CD4-positive, alpha-beta memory T cell (primary cell): ENCODE measurements at regions not wholly inside any gene's neighbourhood (a gene's known extent, or its start where the extent isn't known, plus 50 kb on each side); places are given as distances from the start of the nearest gene placed in this dataset.
A peak's percentile ranks its signal among the peaks of the same experiment; 100 is the strongest.
"Not testable (repeated sequence)": the region's sequence is repeated elsewhere in the genome, so short reads cannot be mapped to it uniquely, and the experiment has no call there.

Source experiments
- CTCF ChIA-PET: fragments of 350-600 bp; sonication (Branson Sonifier 250); formaldehyde crosslinking; loops from one replicate; lab custom pipeline; 2021; ENCODE audit warnings: inconsistent platforms; ENCODE audit not compliant: partially characterized antibody; lab: Charles Lee
- POLR2A ChIA-PET: fragments of 350-600 bp; sonication (Branson Sonifier 250); formaldehyde crosslinking; loops from one replicate; lab custom pipeline; 2021; ENCODE audit not compliant: partially characterized antibody; lab: Charles Lee
- DNase-seq, 5 donors: peaks; one replicate each; pipeline versions ENCODE4 v3.0.0 to v3.0.0-alpha.2; 2020 to 2022; ENCODE audit warnings: mixed read lengths in 1 of 5
- H3K27ac ChIP-seq: one replicate; pipeline ENCODE4 v1.7.0; 2013; ENCODE audit warnings: low read depth, low read length
- H3K27me3 ChIP-seq: 2 replicates; pipeline ENCODE4 v1.7.0; 2013; ENCODE audit warnings: mild to moderate bottlenecking, low read length, moderate library complexity; ENCODE audit not compliant: insufficient read depth
- H3K36me3 ChIP-seq: 2 replicates; pipeline ENCODE4 v1.7.0; 2013; ENCODE audit warnings: mild to moderate bottlenecking, low read length, moderate library complexity; ENCODE audit not compliant: insufficient read depth
- H3K4me1 ChIP-seq: 2 replicates; pipeline ENCODE4 v1.7.0; 2013; ENCODE audit warnings: mild to moderate bottlenecking, low read length, moderate library complexity; ENCODE audit not compliant: insufficient read depth
- H3K4me3 ChIP-seq, 2 donors: one replicate each; pipeline ENCODE4 v1.7.0; 2013; ENCODE audit warnings: low read length in 2 of 2, mild to moderate bottlenecking in 1 of 2
- H3K9me3 ChIP-seq, 2 donors: one replicate each; pipeline ENCODE4 v1.7.0; 2013; ENCODE audit warnings: low read length in 2 of 2, control low read depth in 1 of 2; ENCODE audit not compliant: control insufficient read depth in 1 of 2
- H3K27ac Mint-ChIP-seq, 7 donors: one replicate each; pipeline ENCODE4 v1.8.0; 2020 to 2021; ENCODE audit warnings: mixed read lengths in 7 of 7, mild to moderate bottlenecking in 6 of 7, inconsistent platforms in 3 of 7, moderate library complexity in 3 of 7
- H3K27me3 Mint-ChIP-seq, 2 donors: one replicate each; pipeline ENCODE4 v1.8.0; 2020 to 2021; ENCODE audit warnings: mixed read lengths in 2 of 2
- H3K36me3 Mint-ChIP-seq, 2 donors: one replicate each; pipeline ENCODE4 v1.8.0; 2020 to 2021; ENCODE audit warnings: mixed read lengths in 2 of 2, inconsistent platforms in 1 of 2, mild to moderate bottlenecking in 1 of 2
- H3K4me1 Mint-ChIP-seq, 4 donors: one replicate each; pipeline ENCODE4 v1.8.0; 2020 to 2021; ENCODE audit warnings: mixed read lengths in 4 of 4, mild to moderate bottlenecking in 1 of 4
- H3K4me3 Mint-ChIP-seq, 8 donors: one replicate each; pipeline ENCODE4 v1.8.0; 2020 to 2021; ENCODE audit warnings: mixed read lengths in 8 of 8, mild to moderate bottlenecking in 7 of 8, moderate library complexity in 6 of 8, inconsistent platforms in 3 of 8
- H3K9me3 Mint-ChIP-seq, 8 donors: one replicate each; pipeline ENCODE4 v1.8.0; 2020 to 2021; ENCODE audit warnings: mixed read lengths in 8 of 8, mild to moderate bottlenecking in 5 of 8, inconsistent platforms in 3 of 8, moderate library complexity in 1 of 8
- intact Hi-C: fragments of 100-400 bp; cut with micrococcal nuclease; formaldehyde crosslinking; loops from one replicate; pipeline ENCODE4 v1.15.1; 2023

DNA sequence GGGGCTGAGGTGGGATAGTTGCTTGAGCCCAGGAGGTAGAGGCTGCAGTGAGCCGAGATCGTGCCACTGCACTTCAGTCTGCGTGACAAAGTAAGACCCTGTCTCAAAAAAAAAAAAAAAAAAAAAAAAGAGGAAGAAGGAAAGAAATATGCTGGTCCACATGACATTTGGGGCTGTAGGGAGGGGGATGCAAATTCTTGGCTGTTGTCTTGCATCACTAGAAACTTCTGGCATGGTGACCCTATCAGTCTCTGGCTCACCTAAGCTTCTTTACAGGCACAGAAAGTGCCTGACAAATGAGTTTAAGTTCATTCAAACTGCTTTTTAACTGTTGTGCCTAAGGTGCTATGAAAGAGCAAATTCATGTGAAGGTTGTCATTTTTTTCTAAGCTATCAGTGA is 93.5 kb downstream of the NBPF8 start:
- DNase-seq, H3K9me3 ChIP-seq, H3K27me3 ChIP-seq, H3K4me3 Mint-ChIP-seq, intact Hi-C loops, POLR2A ChIA-PET, H3K9me3 Mint-ChIP-seq, H3K4me1 ChIP-seq, H3K27ac ChIP-seq, H3K4me1 Mint-ChIP-seq, H3K4me3 ChIP-seq, H3K27ac Mint-ChIP-seq, H3K36me3 ChIP-seq, H3K27me3 Mint-ChIP-seq, CTCF ChIA-PET: not testable (repeated sequence)
- H3K36me3 Mint-ChIP-seq, result peaks cover 5 to 20% of the 10 kb centered on the region in 2 donors

DNA sequence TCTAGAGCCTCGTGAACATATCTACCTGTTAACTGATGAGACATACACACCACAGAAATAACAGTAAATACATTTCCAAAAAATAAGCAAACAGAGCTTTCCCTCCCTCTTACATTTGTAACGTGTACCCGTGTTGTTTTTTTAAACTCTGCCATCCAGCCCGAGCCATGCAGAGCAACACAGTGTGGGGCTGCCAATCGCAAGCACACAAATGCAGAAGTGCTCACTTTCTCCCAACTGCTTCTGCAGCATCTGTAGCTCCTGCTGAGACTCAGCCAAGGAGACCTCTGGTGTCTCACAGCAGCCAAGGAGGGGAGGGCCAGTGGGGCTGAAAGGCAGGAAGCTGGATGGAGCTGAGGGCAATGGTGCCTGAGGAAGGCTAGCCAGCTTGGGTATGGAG is 94.4 kb downstream of the NBPF8 start:
- H3K27ac ChIP-seq, DNase-seq, H3K4me3 ChIP-seq, CTCF ChIA-PET, intact Hi-C loops, H3K27me3 ChIP-seq, H3K4me3 Mint-ChIP-seq, H3K27me3 Mint-ChIP-seq, POLR2A ChIA-PET, H3K36me3 ChIP-seq, H3K9me3 ChIP-seq, H3K4me1 ChIP-seq, H3K4me1 Mint-ChIP-seq, H3K9me3 Mint-ChIP-seq: not testable (repeated sequence)
- peak overlapping the region in 2 of 7 donors; percentile 65 to 81 for H3K27ac Mint-ChIP-seq
- peaks cover 5 to 20% of the 10 kb centered on the region in 2 donors for H3K36me3 Mint-ChIP-seq

DNA sequence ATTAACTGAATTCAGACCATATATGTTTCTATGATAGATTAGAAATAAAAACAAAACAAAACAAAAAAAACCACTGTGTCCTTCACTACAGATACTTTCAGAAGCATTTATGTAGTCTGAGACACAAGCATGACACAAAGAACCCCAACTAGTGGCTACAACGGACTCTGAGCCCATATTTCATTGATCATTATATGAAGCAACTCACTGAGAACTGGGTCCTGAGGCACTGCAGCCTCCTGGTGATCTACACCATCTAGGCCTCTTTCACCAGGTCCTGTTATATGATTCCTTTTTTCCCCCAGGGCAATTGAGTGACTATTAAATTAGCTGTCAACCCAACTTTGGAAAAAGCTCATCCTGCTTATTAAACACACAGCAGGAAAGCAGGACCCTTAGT is 98.3 kb downstream of the NBPF8 start:
- CTCF ChIA-PET, H3K4me3 Mint-ChIP-seq, H3K4me3 ChIP-seq, DNase-seq, intact Hi-C loops, H3K27ac Mint-ChIP-seq, H3K27ac ChIP-seq, H3K36me3 ChIP-seq, H3K9me3 ChIP-seq, H3K4me1 Mint-ChIP-seq, H3K27me3 Mint-ChIP-seq, POLR2A ChIA-PET, H3K27me3 ChIP-seq, H3K9me3 Mint-ChIP-seq, H3K4me1 ChIP-seq: not testable (repeated sequence)
- peaks cover 5 to 22% of the 10 kb centered on the region in 2 donors for H3K36me3 Mint-ChIP-seq

DNA sequence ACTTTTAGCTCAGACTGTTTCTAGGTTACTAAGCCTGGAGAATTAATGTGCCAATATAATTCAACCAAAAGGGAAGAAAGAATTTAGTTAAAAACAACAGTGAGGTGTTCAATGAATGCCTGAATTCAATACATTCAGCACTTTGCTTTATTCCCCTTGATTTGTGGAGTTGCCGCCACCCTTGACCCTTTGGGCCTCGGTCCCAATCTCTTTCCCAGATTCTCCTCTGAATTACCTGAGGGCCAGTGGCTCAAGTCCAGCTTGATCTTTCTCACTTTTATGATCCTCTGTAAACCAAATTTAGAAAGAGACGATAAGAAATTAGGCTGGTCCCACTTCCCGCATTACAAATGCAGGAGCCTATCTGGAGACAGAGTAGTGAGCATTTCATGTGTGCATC is 98.7 kb downstream of the NBPF8 start:
- CTCF ChIA-PET, H3K36me3 ChIP-seq, H3K27ac Mint-ChIP-seq, intact Hi-C loops, H3K9me3 Mint-ChIP-seq, H3K4me1 Mint-ChIP-seq, H3K27me3 ChIP-seq, H3K4me3 Mint-ChIP-seq, POLR2A ChIA-PET, H3K4me3 ChIP-seq, DNase-seq, H3K27me3 Mint-ChIP-seq, H3K4me1 ChIP-seq, H3K9me3 ChIP-seq, H3K27ac ChIP-seq: not testable (repeated sequence)
- peaks cover 5 to 22% of the 10 kb centered on the region in 2 donors for H3K36me3 Mint-ChIP-seq

DNA sequence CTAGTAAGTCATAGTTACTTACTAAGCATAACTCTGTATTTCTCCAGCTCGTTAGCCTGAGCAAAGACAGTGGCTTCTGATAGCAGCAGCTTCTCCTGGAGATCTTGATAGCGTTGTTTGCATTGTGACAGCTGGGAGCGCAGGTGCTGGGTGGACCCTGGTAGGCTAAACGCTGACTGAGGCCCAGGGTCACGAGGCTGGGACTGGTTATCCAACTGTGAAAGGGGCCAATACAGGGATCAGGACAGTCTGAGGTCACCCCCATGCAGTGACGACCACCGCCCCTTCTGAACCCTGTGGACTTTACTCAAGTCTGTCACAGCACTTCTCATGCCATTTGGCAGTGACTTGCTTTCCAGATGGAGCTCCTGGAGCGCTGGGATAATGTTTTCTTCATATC is 104.4 kb downstream of the NBPF8 start:
- H3K4me1 ChIP-seq, H3K4me3 Mint-ChIP-seq, H3K36me3 ChIP-seq, H3K27me3 Mint-ChIP-seq, CTCF ChIA-PET, DNase-seq, H3K27ac Mint-ChIP-seq, H3K36me3 Mint-ChIP-seq, H3K4me1 Mint-ChIP-seq, H3K9me3 Mint-ChIP-seq, H3K27ac ChIP-seq, POLR2A ChIA-PET, intact Hi-C loops, H3K4me3 ChIP-seq, H3K9me3 ChIP-seq, H3K27me3 ChIP-seq: not testable (repeated sequence)

DNA sequence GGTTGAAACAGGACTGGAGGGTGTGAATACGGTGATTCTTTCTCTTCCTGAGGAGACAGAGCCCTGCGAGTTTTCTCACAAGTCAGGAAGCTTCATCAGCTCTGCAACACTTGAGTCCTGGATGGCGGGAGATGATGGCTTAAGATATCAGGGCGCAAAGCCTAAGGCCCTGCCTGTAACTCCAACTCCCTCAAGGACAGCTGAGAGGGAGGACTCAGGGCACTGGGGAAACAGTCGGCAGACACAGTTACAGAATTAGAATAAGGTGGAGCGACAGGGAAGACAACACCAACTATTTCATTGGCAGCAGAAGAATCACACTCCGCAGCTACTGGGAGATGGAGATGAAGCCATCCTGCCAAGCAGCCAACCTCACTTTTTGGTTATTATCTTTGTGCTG is 109.6 kb downstream of the NBPF8 start:
- H3K27ac Mint-ChIP-seq, CTCF ChIA-PET, H3K9me3 Mint-ChIP-seq: not testable (repeated sequence)

DNA sequence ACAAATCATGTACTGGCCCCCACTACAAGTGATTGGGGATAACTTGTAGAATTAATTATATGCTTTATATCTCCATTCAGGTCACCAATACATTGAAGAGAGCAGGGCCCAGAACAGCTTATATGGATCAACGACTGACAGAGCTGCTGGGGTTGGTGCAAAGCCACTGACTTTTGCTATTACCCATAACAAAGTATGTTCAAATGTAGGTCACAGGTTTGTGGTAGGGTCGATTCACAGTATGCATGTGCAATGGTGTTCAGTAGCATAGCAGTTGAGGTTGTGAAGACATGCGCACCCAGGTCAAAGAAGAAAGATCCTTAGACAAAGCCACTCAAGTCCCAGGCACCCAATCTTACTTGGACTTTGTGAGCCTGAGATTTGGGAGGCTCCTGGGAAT is 110.6 kb downstream of the NBPF8 start:
- H3K36me3 ChIP-seq, H3K4me1 ChIP-seq, H3K9me3 Mint-ChIP-seq, POLR2A ChIA-PET, CTCF ChIA-PET, H3K4me1 Mint-ChIP-seq, H3K27me3 Mint-ChIP-seq, H3K4me3 Mint-ChIP-seq, H3K27me3 ChIP-seq, intact Hi-C loops, H3K27ac ChIP-seq, H3K36me3 Mint-ChIP-seq, H3K9me3 ChIP-seq, H3K4me3 ChIP-seq: not testable (repeated sequence)
- H3K27ac Mint-ChIP-seq, result peak overlapping the region in 6 of 7 donors; percentile 19 to 66 (median 57)
- peak; percentile 16 to 39 (median 25) for DNase-seq

More for the DNA sequence above, 109.6 kb downstream of the NBPF8 start:
- H3K36me3 ChIP-seq, H3K4me1 Mint-ChIP-seq, H3K27me3 Mint-ChIP-seq, DNase-seq, H3K4me3 Mint-ChIP-seq, H3K36me3 Mint-ChIP-seq, intact Hi-C loops, H3K4me3 ChIP-seq, H3K27me3 ChIP-seq, H3K27ac ChIP-seq, H3K4me1 ChIP-seq, POLR2A ChIA-PET, H3K9me3 ChIP-seq: not testable (repeated sequence)

DNA sequence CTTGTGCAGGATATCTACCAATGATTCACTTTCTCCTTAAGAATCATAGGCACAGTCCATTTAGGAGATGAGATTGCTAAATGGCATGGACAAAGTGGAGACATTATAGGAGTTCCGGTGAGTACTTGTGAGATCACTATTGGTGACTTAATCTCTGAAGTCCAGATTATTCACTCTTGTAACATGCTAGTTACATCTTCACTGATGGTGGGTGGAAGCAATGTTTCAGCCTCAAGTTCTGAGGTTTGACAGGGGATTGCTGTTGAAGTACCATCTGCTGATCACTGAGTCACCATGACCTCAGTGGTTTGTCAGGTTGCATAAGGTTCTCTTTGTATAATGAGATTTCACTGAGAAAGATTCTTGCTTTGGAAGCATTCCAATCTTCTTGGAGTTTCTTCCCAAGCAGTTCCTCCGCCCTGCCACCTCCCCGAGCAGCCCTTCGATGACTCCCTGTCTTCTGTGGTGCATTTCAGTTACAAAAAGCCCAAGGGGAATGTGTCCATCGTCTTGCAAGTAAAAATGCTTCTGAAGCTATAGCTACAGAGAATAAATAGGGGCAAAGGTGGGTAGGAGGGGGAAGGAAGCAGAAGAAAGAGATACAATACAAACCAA is 114.7 kb downstream of the NBPF8 start:
- H3K9me3 Mint-ChIP-seq, result not testable (repeated sequence)

More for the DNA sequence above, 114.7 kb downstream of the NBPF8 start:
- H3K36me3 ChIP-seq, intact Hi-C loops, H3K27ac Mint-ChIP-seq, H3K4me3 ChIP-seq, H3K27ac ChIP-seq, H3K36me3 Mint-ChIP-seq, DNase-seq, H3K27me3 ChIP-seq, H3K4me1 ChIP-seq, H3K27me3 Mint-ChIP-seq, H3K9me3 ChIP-seq, H3K4me3 Mint-ChIP-seq, CTCF ChIA-PET, POLR2A ChIA-PET: not testable (repeated sequence)
- peaks cover 2 to 16% (median 10%) of the 10 kb centered on the region in 4 donors for H3K4me1 Mint-ChIP-seq
